HTR-8/SVneo (cell line): ENCODE measurements at regions not wholly inside any gene's neighbourhood (a gene's known extent, or its start where the extent isn't known, plus 50 kb on each side); places are given as distances from the start of the nearest gene placed in this dataset.
"Not testable (repeated sequence)": the region's sequence is repeated elsewhere in the genome, so short reads cannot be mapped to it uniquely, and the experiment has no call there.

Source experiments
- DNase-seq: peaks from one replicate; pipeline ENCODE4 v3.0.0; 2011; ENCODE audit warnings: low spot score, mixed read lengths; ENCODE audit not compliant: insufficient read length
- FAIRE-seq: peaks from 2 replicates; lab custom pipeline; 2011; peaks lifted over from hg19 to GRCh38; lab: Jason Lieb, UNC

GRCh38 chr10:90089719-90090118, 388.3 kb downstream of the KIF20B start:
- FAIRE-seq (no peak), DNase-seq (no peak)

DNA sequence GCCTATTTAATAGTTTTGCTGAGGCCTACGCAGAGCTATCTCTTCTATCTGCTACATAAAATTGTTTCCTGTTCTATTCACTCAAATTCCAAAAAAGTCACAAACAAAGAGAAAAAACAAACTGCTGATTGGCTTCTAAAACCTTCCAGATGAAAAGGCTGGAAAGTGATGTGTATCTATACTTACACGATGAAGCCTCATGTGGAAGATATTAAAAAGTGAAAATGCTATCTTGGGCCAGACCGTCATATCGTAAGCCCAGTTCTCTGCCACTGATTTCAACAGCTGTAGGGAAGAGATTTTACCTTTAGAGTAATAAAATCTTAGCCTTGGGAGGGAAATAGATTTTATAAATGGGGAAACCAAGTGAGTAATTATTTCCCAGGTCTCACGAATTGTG, 394.8 kb downstream of the KIF20B start:
- DNase-seq (no peak), FAIRE-seq (no peak)

- FAIRE-seq, DNase-seq: not testable (repeated sequence)
Measured at GRCh38 chr10:90107581-90107980, 406.2 kb downstream of the KIF20B start.

- DNase-seq (no peak), FAIRE-seq (no peak)
Measured at GRCh38 chr10:90111671-90112070, 410.3 kb downstream of the KIF20B start.

GRCh38 chr10:90112681-90113080, 411.3 kb downstream of the KIF20B start:
- FAIRE-seq: no peak
- no peak for DNase-seq

GRCh38 chr10:90118567-90118966, 417.2 kb downstream of the KIF20B start:
- not testable (repeated sequence) for FAIRE-seq

DNA sequence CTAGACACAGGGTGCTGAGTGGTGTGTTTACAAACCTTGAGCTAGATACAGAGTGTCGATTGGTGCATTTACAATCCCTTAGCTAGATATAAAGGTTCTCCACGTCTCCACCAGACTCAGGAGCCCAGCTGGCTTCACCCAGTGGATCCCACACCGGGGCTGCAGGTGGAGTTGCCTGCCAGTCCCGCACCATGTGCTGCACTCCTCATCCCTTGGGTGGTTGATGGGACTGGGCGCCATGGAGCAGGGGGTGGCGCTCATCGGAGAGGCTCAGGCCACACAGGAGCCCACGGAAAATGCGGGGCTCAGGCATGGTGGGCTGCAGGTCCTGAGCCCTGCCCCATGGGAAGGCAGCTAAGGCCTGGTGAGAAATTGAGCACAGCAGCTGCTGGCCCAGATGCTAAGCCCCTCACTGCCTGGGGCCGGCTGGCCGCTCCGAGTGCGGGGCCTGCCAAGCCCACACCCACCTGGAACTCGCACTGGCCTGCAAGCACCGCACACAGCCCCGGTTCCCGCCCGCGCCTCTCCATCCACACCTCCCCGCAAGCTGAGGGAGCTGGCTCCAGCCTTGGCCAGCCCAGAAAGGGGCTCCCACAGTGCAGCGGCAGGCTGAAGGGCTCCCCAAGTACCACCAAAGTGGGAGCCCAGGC, 418.4 kb downstream of the KIF20B start:
- FAIRE-seq: not testable (repeated sequence)

More at GRCh38 chr10:90118567-90118966, 417.2 kb downstream of the KIF20B start:
- DNase-seq: not testable (repeated sequence)

DNA sequence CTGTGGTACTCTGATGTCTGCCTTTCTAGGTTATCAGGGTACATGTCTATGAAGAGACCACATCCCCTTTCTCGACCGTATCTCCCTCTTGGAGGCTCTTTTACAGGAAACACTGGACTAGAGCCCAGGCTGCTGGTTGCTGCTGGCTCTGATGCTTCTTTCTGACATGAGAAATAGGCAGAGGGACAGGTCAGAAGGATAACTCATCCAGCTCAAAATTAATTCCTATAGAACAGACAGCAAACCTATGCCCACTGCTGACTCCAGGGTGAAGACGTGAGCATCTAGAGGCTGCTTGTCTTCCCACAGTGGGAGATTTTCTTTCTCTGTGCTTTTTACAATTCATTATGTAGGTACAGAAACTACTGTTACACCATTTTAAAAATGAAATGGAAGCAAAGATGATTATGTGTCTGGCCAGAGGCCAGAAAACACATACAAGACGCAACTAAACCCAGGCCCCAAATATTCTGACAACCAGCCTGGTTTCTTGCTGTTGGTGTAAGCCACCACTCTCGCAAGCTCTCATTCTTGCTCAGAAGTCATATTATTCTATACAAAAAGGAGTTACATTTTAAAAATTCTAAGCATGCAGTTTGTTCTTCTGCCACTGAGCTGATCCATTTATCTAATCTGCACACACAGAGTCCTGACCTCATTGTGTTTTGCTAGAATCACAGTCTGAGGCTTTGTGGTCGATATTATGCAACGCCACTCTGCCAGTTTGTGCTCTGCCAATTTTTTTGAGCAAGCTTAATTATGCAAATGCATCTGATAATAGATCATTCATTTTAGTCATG, 424.3 kb downstream of the KIF20B start:
- FAIRE-seq: no peak
- DNase-seq: no peak

More for the DNA sequence above, 418.4 kb downstream of the KIF20B start:
- DNase-seq: not testable (repeated sequence)

DNA sequence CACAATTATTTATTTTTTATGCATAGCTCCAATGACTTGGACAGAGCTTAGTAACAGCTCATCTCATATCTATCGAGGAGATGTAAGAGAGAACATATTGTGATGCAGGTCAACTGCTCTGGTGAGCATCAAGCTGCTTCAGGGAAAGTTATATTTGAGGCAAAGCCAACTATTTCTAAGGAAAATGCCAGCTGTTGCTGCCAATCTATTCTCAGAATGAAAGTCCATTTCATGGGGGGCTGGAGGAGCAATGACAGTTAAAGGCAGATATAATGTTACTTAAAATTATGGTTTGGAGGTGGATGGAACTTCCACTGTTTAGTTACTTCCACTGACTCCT, 424.8 kb downstream of the KIF20B start:
- DNase-seq (no peak), FAIRE-seq (no peak)

- DNase-seq: no peak
- no peak for FAIRE-seq
Measured at GRCh38 chr10:90130321-90131086, 429.1 kb downstream of the KIF20B start.

DNA sequence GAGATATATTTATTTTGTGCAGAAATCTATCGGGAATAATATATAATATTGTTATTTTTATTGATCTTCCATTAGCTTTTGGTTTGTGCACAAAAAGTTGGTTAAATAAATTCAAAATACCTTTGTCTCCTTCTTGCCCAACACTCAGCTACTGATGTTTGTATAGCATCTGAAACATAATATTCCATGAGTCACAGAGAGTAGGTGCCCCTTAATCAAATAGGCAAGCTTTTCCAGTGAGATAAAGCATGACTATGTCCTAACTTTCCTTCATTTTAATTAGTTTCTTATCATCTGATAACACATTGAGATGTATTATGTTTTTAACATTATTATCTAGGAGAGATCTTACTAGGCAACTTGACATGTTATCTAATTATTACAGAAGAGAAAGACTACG, 432.2 kb downstream of the KIF20B start:
- no peak for DNase-seq

GRCh38 chr10:90136731-90137316, 435.4 kb downstream of the KIF20B start:
- DNase-seq: no peak

More for the DNA sequence above, 432.2 kb downstream of the KIF20B start:
- FAIRE-seq: no peak

GRCh38 chr10:90138844-90139243, 437.5 kb downstream of the KIF20B start:
- no peak for FAIRE-seq
- no peak for DNase-seq

More at GRCh38 chr10:90136731-90137316, 435.4 kb downstream of the KIF20B start:
- FAIRE-seq: no peak

GRCh38 chr10:90141791-90142190, 440.4 kb downstream of the KIF20B start:
- DNase-seq: no peak
- FAIRE-seq: no peak

DNA sequence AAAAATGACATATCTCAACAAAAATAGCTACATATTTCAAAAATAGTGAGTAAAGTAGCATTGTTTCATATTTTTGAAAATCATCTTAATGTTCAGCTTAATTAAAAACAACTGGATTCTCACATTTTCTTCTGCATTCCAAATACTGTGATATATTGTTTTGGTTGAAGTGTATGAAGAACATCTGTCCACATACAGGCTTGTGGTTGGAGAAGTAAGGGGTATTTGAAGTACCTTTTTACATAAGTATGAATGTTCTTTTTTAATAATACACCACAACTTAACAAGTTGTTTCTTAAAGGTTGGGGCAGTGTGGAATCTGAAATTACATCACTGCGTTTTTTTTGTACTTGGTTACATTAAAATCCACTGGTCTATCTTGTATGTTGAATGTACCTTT, 442.5 kb downstream of the KIF20B start:
- FAIRE-seq: no peak
- DNase-seq: no peak

DNA sequence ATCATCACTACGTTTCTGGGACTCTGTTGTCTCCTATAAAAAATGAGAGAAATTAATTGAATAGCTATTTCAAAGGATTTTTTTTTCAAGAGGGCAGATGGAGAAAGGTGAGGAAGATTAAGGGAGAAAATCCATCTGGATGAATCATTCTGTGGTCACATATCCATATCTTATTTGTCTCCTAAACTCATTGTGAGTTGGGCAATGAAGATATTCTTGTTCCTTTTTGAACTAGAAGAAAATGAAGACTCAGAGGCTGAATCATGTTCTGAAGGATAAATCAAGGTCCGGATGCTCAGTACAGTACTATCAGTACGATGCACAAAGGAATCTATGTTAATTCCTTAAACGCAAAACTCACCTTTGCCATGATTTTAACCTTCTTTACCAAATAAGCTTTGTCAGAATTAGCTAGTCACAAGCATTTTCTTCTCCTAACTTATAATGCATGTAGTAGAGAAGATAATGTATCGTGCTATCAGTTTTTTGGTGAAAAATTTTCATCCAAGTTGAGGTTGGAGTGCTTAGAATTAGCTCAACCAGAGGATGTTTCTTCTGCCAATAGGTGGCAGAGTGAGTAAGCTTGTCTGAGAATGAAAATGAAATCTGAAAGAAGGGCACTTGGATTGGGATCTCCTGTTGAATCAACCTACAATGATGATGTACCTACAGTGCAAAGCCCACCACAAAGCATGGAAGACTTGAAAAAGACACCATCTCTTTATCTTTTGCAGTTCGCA, 446.9 kb downstream of the KIF20B start:
- DNase-seq (peak; percentile 1), FAIRE-seq (no peak)

- no peak for DNase-seq
- FAIRE-seq: no peak
Measured at GRCh38 chr10:90149563-90149962, 448.2 kb downstream of the KIF20B start.

DNA sequence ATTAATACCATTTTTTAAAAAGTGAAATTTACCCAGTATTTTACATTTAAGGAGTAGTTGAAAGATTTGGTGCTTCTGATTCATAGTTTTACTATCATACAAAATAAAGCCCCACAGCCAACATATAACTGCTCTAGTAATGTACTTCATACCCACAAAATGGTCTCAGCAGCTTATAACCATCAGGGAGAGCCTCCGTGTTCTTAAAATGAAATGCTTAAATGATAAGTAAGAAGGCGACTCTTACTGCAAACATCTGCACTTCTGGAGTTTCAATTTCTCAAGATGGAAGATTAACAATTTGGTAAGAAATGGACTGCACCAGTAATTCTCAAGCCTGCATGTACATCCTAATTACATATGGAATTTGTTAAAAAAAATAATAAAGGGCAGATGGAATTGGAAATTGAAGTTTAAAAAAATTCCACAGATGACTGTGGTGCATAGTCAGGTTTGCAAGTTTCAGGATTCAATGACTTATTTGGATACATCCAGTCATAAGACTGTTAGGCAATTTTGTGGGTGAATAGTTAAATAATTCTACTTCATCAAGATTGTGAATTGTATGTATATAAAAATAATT, 461.0 kb downstream of the KIF20B start:
- no peak for DNase-seq

More for the DNA sequence above, 461.0 kb downstream of the KIF20B start:
- FAIRE-seq: no peak
